ENCODE measurements at regions not wholly inside any gene's neighbourhood (a gene's known extent, or its start where the extent isn't known, plus 50 kb on each side); places are given as distances from the start of the nearest gene placed in this dataset.
"Not testable (repeated sequence)": the region's sequence is repeated elsewhere in the genome, so short reads cannot be mapped to it uniquely, and the experiment has no call there.

DNA sequence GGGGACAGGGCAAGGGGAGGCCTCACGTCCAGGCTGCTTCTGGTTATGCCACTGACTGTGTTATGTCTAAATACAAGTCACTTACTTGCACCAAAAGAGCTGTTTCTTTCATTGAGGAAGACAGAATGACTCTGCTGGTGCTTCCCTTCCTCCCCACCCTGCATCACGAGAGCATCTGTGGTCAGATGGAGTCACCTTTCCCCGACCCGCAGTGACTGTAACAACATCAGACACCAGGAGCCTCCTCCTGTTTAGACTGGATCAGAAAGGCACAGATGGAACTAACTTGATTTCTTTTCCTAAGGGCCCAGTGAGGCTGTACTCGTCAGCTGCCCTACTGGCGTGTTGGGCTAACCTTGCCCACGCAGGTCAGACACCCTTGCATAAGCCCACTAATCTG is 90.3 kb upstream of the ZNF536 start:
- DNase-seq = no peak

DNA sequence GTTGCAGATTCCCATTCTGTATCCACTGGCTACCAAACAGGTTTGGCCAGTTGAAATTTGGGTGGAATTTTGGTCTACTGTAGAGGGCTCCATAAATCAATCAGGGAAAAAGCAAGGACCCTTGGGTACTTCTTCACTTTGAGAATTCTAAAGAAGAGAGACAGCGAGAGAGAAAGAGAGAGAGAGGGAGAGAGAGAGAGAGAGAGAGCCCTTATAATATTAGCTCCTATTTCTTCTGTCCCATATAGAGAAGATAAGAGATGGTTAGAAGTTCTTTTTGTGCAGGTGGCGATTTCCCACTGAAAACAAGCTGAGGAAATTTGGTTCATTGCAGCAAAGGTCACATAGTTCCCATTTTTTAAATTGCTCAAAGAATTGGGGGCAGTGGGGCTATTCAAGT is 88.6 kb upstream of the ZNF536 start:
- DNase-seq = no peak

DNA sequence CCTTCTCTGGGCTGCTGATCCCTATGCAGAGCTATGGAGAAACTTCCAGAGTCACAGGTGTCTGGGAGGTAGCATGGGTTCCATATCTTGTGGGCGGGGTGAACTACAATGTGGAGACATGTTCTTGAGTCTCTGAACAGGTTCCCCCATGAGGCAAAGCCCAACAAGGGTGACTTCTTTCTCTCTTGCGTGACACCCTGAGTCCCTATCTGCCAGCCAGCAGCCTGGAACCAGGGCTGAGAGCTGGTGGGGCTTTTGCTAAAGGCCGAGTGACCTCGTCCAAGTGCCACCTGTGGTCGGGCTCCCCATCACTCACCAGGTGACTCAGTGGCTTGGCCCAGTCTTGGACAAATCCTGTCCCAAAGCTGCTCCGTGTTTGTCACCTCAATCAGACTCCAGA is 88.0 kb upstream of the ZNF536 start:
- DNase-seq = no peak

DNA sequence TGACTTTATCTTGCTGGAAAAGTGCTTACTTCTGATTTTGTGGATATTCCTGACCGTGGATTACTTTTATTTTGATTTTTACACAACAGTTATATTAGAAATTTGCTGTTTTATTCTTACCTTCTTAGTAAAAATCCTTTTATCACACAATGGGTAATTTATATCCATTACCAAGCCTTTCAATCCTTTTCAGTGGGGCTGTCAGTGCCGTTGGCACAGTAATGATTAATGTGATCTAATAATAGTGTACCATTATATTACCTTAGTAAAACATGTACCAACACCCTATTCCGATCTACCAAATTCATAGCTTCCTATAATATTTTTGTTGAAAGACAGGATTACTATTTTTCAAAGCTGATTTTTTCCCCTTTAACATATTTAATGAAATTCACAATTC is 87.3 kb upstream of the ZNF536 start:
- DNase-seq = no peak

DNA sequence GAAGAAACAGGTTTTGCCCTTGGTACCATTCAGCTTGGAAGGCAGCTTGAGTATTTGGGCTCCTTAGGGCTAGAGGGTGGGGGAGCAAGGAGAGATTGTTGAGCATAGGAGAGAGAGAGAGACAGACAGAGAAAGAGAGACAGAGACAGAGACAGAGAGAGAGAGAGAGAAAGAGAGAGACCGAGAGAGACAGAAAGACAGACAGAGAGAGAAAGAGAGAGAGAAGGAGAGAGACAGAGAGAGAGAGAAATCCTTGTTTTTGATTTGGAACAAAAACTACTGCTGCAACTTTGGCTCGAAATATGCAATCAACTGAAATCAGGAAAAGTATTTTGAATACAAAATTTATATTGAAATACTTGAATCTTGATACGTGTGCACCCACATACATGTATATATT is 85.8 kb upstream of the ZNF536 start:
- DNase-seq = no peak

DNA sequence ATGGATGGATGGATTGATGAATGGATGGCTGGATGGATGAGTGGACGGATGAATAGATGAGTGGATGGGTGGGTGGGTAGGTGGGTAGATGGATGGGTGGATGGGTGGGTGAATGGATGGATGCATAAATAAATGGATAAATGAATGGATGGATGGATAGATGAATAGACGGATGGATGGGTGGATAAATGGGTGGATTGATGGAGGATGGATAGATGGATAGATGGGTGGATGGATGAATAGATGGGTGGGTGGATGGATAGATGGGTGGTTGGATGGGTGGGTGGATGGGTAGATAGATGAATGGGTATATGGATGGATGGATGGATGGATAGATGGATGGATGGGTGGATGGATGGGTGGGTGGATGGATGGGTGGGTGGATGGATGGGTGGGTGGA is 84.9 kb upstream of the ZNF536 start:
- DNase-seq = no peak

DNA sequence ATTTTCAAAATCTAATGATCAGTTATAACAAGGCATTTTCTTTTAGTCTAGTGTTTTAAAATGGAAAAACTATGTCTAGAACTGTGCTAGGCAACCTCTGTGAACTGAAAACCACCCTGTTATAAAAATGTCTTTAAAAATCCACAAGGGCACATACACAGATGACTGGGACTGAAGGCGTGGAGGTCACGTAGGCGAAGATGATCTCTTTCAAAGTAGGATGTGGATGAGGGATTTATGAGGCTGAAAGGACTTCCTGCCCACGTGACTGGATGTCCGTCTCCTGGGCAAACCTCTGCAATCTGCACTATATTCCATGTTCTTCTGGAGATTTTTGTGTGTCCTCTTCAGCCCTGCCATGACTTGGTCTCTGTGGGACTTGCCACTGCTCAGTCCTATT is 84.2 kb upstream of the ZNF536 start:
- DNase-seq = no peak

DNA sequence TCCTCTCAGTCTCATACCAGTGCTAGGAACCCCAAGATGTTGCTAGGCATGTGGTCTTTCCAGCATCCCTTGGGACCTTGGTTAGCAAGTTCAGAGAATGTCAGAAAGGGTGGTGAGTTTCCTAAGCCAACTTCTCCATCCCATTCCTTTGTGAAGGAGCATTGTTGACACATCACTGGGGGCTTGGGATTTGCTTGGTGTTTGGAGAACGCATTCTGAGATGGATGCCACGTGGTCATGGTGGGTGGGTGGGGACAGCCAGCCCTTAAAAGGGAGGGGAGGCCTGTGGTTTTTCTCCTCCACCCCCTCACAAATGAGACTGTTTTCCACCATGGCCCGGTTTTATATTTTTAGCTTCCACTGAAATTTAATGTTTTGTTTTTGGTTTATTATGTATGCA is 83.3 kb upstream of the ZNF536 start:
- DNase-seq = no peak

DNA sequence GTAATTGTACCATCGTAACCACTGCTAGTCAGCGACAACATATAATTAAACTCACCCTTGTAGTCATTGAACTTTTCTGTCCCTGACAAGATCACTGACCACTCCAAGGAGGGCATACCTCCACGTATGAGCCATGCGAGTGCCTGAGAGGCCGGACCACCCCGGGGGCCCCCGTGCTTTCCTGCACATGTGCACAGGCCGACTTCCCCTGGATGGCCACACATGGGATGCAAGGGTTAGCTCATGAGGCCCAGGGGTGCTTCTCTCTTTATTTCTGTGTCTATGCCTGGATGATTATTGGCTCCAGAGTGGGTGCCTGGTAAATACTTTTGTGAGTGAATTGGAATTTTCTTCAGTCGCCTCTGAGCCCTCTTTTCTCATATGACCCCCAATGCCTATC is 82.8 kb upstream of the ZNF536 start:
- DNase-seq = no peak

DNA sequence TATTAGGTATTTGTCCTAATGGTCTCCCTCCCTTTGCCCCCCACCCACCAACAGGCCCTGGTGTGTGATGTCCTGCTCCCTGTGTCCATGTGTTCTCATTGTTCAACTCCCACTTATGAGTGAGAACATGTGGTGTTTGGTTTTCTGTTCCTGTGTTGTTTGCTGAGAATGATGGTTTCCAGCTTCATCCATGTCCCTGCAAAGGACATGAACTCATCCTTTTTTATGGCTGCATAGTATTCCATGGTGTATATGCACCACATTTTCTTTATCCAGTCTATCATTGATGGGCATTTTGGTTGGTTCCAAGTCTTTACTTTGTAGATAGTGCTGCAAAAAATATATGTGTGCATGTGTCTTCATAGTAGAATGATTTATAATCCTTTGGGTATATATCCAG is 81.4 kb upstream of the ZNF536 start:
- not testable (repeated sequence) for DNase-seq

DNA sequence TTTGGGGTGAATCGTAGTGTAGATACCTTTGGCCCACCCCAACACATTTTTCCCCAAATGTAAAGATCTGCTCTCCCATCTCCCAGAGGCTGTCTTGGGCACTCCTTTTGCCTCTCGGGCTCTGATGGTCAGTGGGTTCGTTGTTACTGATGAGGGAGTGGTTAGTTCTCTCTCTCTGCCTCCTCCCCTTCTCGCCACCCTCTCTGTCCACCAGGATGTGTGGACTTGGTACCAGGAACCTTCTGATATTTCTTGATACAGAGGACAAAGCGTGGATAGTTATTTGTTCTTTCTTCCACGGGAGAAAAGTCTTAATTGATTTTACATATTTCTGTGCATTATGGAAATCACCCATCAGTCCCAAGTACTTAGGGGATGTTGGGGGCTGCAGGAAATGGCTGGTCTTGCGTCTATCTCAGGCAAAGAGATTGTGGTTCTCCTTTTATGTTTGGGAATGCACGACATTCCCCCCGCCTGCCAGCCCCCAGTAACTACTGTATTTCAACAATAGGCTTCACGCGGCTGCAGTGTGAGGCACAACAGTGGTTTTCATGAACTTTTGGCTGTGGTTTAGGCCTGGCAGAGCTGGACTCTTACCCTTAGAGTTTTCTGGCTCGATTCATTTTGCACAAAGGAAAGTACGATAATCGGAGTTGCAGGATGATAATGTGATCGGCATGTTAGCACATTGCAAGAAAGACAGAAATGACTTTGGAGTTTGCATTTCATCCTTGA is 79.0 kb upstream of the ZNF536 start:
- no peak for DNase-seq

DNA sequence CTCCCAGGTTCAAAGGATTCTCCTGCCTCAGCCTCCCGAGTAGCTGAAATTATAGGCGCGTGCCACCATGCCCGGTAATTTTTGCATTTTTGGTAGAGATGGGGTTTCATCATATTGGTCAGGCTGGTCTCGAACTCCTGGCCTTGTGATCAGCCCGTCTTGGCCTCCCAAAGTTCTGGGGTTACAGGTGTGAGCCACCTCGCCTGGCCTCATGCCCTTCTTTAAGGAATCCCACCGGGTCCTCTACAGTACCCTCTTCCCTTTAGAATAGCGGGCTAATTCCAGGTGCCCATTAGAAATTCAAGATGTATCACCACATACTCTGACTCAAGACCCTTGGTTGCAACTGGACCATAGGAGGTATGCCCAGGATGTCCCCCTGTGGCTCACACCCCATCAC is 74.2 kb upstream of the ZNF536 start:
- no peak for DNase-seq

DNA sequence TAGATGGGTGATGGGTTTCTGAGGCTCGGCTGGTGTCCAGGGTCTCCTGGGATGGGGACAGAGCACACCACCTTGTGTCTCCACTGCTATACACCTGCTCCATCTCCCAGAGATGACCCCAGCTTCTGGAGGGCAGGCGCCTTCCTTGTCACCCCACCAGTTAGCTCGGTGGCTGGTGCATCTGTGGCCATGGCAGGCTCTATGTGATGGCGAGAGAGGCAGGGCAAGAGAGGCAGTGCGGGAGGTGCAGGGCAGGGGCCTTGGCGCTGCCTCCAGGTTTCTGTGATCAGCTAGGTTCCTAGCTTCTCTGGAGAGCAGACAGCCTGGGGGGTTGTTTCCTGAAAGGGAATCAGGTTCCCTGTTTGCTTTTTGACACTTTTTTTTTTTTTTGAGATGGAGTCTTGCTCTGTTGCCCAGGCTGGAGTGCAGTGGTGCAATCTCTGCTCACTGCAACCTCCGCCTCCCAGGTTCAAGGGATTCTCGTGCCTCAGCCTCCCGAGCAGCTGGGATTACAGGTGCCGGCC is 69.0 kb upstream of the ZNF536 start:
- no peak for DNase-seq

DNA sequence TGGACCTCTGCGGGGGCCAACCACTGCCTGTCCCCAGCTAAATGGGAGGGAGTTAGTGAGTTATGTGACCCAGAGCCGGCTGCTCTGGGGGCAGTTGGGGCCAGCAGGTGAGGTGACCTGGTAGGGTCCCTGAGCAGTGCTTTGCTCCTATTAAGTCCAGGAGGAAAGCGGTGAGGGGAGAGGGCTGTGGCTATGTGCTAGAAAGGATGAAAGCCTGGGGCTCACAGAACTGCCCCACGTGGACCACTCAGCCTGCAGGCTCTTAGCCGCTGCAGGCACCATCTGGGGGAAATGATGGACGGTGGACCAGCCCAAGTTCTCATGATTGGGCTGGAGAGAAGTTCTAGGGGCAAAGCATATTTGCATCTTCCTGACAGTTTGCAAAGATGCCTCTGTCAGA is 67.6 kb upstream of the ZNF536 start:
- DNase-seq = no peak

DNA sequence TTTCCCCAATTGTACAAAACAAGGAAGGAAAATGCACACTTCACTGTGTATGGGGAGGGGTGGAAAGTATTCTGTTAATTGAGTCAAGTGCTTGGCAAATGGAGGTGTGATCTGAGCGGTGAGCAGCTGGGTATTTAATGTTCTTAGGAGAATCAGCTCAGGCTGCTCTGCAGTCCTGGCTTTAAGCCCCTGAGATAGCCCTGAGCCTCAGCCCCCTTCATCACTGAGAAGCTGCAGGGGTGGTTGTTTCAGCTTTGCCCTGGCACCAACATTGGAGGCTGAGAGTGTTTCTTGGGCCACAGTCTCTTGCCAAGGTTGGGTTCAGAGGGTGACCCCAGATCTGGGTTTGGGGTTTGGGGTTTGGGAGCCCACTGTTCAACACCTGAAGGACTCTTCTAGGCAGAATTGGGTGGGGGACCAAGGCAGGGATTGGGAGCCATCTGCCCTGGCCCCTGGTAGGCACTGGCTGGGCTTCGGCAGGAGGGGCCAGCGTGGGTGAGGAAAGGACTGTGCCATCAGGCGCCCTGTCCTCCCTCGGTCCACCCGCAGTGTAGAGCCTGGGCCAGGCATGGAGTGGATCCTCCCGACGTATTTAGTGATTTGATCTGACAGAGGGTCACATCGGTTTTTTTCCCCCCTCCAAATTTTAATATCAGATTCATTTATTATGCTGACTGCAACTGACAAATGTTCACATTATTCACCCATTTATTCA is 66.7 kb upstream of the ZNF536 start:
- no peak for DNase-seq

DNA sequence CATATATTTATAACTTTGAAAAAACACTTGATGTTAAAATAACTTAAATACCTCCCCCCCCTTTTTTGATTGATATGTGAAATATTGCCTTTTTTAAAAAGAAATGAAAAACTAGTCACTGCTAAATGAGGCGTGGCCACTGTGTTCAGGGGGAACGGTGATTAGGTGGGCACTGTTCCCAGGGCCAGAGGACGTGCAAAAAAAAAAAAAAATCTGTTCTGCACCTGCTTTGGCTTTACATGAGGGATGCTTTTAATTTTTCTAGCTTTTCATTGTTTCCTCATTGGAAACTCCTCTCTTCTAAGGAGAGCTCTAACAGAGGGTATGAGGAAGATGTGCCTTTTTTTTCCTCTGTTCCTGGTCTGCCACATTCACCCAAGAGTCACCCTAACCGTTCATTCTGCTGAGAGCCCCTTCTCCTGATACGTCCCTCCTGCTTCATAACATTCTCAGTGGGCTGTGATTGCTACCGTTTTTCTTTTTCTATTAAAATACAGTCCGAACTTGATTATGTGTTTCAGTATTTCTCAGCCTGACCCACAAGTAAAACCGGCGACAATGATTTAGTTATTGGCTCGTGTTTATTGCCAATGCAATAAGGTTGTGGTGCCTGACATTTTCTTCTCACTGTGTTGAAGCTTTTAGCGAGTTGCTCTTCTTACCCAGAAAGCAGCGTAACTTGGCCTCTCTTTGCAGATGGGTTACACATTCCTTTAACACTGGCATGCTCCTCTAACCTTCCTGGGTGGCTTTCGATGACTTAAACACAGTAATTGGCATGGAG is 64.8 kb upstream of the ZNF536 start:
- DNase-seq = no peak

DNA sequence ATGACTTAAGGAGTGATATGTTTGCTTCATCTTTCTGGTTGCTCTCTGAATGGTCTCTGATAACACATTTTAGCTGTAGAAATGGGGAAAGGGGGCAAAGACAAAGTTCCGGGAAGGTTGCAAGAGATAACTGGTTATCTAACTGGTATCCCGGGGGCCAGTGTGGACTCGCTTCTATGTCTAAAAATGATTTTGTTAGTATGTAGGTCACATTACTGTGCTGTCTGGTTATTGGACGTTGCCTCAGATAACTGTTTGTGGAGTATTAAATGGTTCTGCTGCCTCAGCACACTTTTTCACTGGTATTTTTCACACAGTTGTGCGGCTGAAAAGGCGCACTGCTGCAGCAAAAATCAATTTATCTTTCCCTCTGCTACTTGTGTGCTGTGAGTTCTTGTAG is 63.0 kb upstream of the ZNF536 start:
- no peak for DNase-seq

DNA sequence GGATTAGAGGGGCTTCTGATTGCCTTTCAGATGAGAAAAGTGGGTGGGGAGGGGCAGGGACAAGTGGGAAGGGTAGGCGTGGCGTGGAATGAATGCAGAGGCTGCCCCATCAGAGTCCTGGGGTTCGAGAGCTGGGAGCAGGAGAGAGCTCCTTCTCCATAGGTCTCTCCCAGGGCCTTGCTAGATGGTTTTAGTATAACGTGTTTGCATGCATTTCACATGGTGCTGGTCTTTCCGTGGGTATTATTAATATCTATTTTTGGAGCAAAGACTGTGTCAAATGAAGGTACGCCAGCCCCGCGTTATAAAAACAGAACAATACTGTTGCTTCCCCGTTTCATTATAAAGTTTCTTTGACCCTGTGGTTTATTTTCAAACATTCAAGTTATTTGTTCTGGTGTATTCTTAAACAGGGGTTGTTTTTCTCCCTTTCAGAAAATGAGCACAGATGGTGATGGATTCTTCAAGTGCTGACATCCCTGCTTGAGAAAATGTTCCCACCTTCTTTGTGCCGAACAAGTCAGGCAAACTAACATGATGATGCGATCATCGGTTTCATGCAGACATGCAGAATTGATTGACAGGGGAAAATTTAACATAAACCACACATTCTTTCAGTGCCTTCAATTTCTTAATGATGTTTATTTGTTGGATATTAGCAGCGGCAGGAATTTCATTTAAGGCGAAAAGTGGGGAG is 62.1 kb upstream of the ZNF536 start:
- DNase-seq = no peak

DNA sequence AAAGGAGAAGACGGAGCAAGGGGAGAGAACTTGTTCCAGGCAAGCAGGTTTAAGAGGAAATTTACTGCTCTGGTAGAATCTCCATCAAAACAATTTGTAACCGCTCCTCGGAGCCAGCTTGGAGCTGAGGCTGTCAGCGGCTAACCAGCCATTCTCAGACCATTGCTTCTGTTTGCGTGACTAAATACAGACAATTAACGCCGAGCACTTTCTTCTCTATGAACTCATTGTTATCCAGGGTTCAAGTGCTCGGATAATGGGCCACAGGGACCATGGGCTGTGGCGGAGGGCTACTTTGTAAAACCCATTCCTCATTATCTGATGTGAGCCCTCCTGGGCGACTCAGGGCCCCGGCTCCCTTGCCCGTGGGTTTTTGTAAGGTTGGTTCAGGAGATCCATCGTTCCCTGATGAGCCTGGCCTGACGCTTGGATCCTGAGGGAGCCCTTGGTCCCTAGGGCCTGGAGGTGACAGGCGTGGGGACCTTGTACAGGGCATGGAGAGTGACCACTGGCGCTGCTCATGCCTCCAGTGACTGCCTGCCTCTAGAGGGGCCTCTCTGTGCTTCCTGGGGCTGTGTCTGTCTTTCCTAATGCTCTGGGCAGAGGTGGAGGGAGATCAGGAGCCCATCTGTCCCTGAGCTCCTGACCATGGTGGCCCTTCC is 61.5 kb upstream of the ZNF536 start:
- DNase-seq = no peak

DNA sequence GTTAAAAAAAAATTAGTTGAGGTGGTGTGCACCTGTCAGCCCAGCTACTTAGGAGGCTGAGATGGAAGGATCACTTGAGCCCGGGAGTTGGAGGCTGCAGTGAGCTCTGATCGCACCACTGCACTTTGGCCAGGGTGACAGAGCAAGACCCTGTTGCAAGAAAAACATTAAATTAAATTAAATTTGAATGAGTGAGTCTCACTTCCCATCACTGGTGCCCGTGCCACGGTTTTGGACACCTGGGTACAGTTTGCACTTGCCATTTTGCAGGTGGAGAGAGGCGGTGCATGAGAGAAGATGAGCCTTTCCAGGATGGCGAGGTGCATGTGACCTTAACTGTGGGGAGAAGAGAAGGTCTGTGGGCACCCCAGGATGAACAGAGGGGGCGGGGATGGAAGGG is 60.3 kb upstream of the ZNF536 start:
- no peak for DNase-seq

DNA sequence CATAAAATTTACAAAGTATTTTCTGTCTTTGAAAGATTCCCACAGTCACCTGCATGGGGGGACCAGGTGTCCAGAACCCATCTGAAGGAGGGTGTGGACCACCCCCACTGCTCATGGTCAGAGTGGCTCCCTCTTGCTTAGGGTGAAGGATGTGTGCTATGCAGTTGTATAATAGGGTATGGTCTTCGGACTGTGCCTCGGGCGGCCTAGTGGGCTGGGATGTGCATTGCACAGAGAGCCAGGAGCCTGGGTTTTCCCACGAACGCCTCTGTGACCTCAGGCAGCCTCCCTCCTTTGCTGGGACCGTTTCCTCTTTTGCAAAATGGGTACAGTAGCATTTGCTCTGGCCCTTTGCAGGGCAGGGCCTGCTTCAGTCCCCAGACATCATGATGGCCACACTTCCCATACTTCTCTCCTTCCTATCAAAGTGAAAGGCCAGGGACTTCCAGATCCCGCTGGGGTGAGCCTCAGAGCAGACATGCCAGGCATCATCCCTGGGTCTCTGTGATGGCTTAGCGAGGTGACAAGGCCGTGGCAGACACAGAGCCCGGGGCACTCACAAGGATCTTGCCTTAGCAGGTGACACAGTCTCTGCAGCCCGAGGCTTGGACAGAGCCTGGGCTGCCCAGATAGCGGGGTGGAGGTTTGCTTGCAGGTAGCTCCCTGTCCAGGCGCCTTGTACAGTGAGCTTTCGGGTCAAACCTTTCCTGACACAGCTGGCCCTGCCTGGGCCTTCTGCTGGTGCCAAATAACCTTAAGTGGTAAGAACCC is 59.4 kb upstream of the ZNF536 start:
- no peak for DNase-seq

DNA sequence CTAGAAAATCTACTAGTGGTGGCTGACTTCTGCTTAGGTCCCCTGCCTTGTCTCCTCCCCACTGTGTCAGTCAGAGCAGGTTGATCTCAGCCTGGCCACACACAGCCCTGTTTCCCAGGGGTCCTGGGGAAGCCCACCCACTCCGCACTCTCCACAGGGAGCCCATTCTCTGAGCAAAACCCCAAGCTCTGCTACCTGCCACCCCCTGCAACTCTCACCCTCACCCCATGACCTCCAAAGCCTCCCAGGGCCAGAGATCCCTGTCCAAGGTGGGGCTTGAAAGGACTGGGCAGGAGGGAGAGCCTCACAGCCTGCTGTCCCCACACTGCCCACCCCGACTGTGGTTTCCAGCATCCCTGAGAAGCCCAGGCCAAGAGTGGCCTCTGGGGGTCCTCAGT is 58.8 kb upstream of the ZNF536 start:
- no peak for DNase-seq

Measured in activated naive CD4-positive, alpha-beta T cell treated with Interleukin-2 at 50 U/mL for 16 hours (primary cell).